ENCODE measurements at regions not wholly inside any gene's neighbourhood (a gene's known extent, or its start where the extent isn't known, plus 50 kb on each side); places are given as distances from the start of the nearest gene placed in this dataset.

DNA sequence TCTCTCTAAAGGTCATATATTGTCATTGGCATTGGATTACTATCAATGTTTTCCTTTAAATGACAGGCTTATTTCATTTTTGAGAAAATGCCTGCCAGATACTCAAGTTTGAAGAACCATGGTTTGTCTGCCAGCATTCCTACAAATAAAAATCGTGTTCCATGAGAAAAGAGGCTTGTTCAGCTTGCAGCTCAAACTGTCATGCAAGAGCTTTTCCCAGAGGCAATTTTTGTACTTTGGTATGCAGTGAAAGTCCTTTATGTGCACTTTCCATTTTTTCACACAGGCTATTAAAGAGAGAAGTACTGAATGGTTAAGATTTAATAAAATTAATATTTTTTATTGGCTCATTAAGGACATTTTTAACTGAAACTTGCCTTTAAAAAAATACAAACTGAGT is 110.4 kb downstream of the FBXO4 start:
- no peak for TF ChIP-seq YY1 (IDR thresholded peaks at IDR 0.05; ENCODE audit: insufficient read depth, insufficient read length)
- TF ChIP-seq SUZ12 (IDR thresholded peaks at IDR 0.05; ENCODE audit: extremely low read depth, insufficient read depth, insufficient read length) = no peak
- TF ChIP-seq ZNF274 (IDR thresholded peaks at IDR 0.05; ENCODE audit: low read depth, low read length) = no peak
